Sigmoid colon (tissue), 6 donors: ENCODE measurements at regions not wholly inside any gene's neighbourhood (a gene's known extent, or its start where the extent isn't known, plus 50 kb on each side); places are given as distances from the start of the nearest gene placed in this dataset.

Experiments used
- DNase-seq: peaks from one replicate; pipeline ENCODE4 v3.0.0-alpha.2; 2019
- H3K27ac ChIP-seq, 4 donors: fragments of 200-600 bp; sonication (generic); one replicate each; pipeline ENCODE4 v1.5.1; 2016 to 2019; ENCODE audit warnings: mild to moderate bottlenecking in 1 of 4
- H3K27me3 ChIP-seq, 3 donors: fragments of 200-600 bp; sonication (generic); one replicate each; pipeline ENCODE4 v1.5.1; 2019; ENCODE audit warnings: mild to moderate bottlenecking in 1 of 3
- H3K36me3 ChIP-seq, 4 donors: fragments of 200-600 bp; sonication (generic); one replicate each; pipeline ENCODE4 v1.5.1; 2016 to 2019
- H3K4me1 ChIP-seq, 4 donors: fragments of 200-600 bp; sonication (generic); one replicate each; pipeline ENCODE4 v1.5.1; 2017 to 2019
- H3K4me3 ChIP-seq, 4 donors: fragments of 200-600 bp; sonication (generic); one replicate each; pipeline ENCODE4 v1.5.1; 2017 to 2019; ENCODE audit warnings: mild to moderate bottlenecking in 2 of 4, moderate library complexity in 1 of 4
- H3K9me3 ChIP-seq, 4 donors: fragments of 200-600 bp in 3 of 4; sonication (generic) in 3 of 4; one replicate each; pipeline versions ENCODE4 v1.5.1 to v1.6.1; 2013 to 2019
- CTCF ChIP-seq, 4 experiments: fragments of 450-650 bp in 3 of 4; fragments of 200-600 bp in 1 of 4; IDR thresholded peaks; one replicate each; pipeline ENCODE4 v1.5.1; 2016 to 2019; ENCODE audit warnings: antibody characterized with exemption in 4 of 4, mild to moderate bottlenecking in 3 of 4, moderate library complexity in 2 of 4
- EP300 ChIP-seq, 4 donors: sonication (generic); formaldehyde crosslinking; IDR thresholded peaks; one replicate each; pipeline ENCODE4 v1.6.1; 2017; ENCODE audit warnings: antibody characterized with exemption in 4 of 4
- POLR2A ChIP-seq, 2 donors: fragments of 450-650 bp; IDR thresholded peaks; one replicate each; pipeline ENCODE4 v1.6.1; 2016; ENCODE audit warnings: antibody characterized with exemption in 2 of 2, mild to moderate bottlenecking in 2 of 2, moderate library complexity in 2 of 2
- POLR2AphosphoS5 ChIP-seq, 4 donors: sonication (generic); formaldehyde crosslinking; IDR thresholded peaks; one replicate each; pipeline ENCODE4 v1.6.1; 2017; ENCODE audit warnings: antibody characterized with exemption in 4 of 4
- WGBS, 2 donors: extraction: QIAGEN DNeasy Blood & Tissue Kit; methylation state at CpG; one replicate each; pipeline ENCODE4 v1.1.7; 2013; 5-methylcytosine and 5-hydroxymethylcytosine counted together
- intact Hi-C: fragments of 100-400 bp; cut with DNase I; formaldehyde crosslinking; loops from one replicate; pipeline ENCODE4 v1.15.1; 2023
- donor health status: healthy with polysubstance abuse.
- donor health status: healthy.

- Histone ChIP-seq H3K4me3 (no peak overlapping the region), H3K4me1 (no peaks in the 10 kb centered on the region), H3K36me3 (no peaks in the 10 kb centered on the region), H3K27ac (no peak overlapping the region), H3K9me3 (no peaks in the 10 kb centered on the region), H3K27me3 (no peaks in the 10 kb centered on the region)
- no peak for DNase-seq
- TF ChIP-seq EP300 (IDR thresholded peaks at IDR 0.05) (no peak), POLR2AphosphoS5 (IDR thresholded peaks at IDR 0.05) (no peak), POLR2A (IDR thresholded peaks at IDR 0.05) (no peak), CTCF (IDR thresholded peaks at IDR 0.05) (no peak)
- intact Hi-C loops, result no loop called here
Observed at GRCh38 chr3:117774130-117774529, 1064.6 kb downstream of the TUSC7 start.

GRCh38 chr3:117786349-117786748 lies 1076.8 kb downstream of the TUSC7 start:
- DNase-seq, result no peak
- H3K36me3 ChIP-seq, result no peaks in the 10 kb centered on the region
- no peak overlapping the region for H3K27ac ChIP-seq
- peaks cover 0 to 6% (median 0%) of the 10 kb centered on the region in 4 donors for H3K4me1 ChIP-seq
- no peaks in the 10 kb centered on the region for H3K27me3 ChIP-seq
- 73 to 90% methylated on average over 2 of the region's 2 CpGs for WGBS, 2 donors
- intact Hi-C loops, result no loop called here
- H3K9me3 ChIP-seq, result no peaks in the 10 kb centered on the region
- no peak for TF ChIP-seq POLR2A (IDR thresholded peaks at IDR 0.05)
- no peak for TF ChIP-seq POLR2AphosphoS5 (IDR thresholded peaks at IDR 0.05)
- TF ChIP-seq EP300 (IDR thresholded peaks at IDR 0.05), result no peak
- no peak for TF ChIP-seq CTCF (IDR thresholded peaks at IDR 0.05)
- no peak overlapping the region for H3K4me3 ChIP-seq

GRCh38 chr3:117788061-117788460 lies 1078.5 kb downstream of the TUSC7 start:
- Histone ChIP-seq H3K9me3 (no peaks in the 10 kb centered on the region), H3K4me1 (peaks cover 0 to 6% (median 0%) of the 10 kb centered on the region in 4 donors), H3K4me3 (no peak overlapping the region), H3K27ac (no peak overlapping the region), H3K36me3 (no peaks in the 10 kb centered on the region), H3K27me3 (no peaks in the 10 kb centered on the region)
- intact Hi-C loops, result no loop called here
- no peak for DNase-seq
- no peak for TF ChIP-seq CTCF (IDR thresholded peaks at IDR 0.05)
- no peak for TF ChIP-seq POLR2A (IDR thresholded peaks at IDR 0.05)
- TF ChIP-seq POLR2AphosphoS5 (IDR thresholded peaks at IDR 0.05), result no peak
- TF ChIP-seq EP300 (IDR thresholded peaks at IDR 0.05), result no peak

GRCh38 chr3:117788506-117788905 lies 1078.9 kb downstream of the TUSC7 start:
- Histone ChIP-seq H3K27ac (no peak overlapping the region), H3K4me3 (no peak overlapping the region), H3K36me3 (no peaks in the 10 kb centered on the region), H3K4me1 (peaks cover 0 to 6% (median 0%) of the 10 kb centered on the region in 4 donors), H3K27me3 (no peaks in the 10 kb centered on the region), H3K9me3 (no peaks in the 10 kb centered on the region)
- no peak for DNase-seq
- no peak for TF ChIP-seq POLR2AphosphoS5 (IDR thresholded peaks at IDR 0.05)
- TF ChIP-seq CTCF (IDR thresholded peaks at IDR 0.05), result no peak
- TF ChIP-seq EP300 (IDR thresholded peaks at IDR 0.05), result no peak
- TF ChIP-seq POLR2A (IDR thresholded peaks at IDR 0.05), result no peak
- intact Hi-C loops, result no loop called here
- 83 to 84% methylated on average over 3 of the region's 3 CpGs for WGBS, 2 donors

GRCh38 chr3:117790235-117790987 lies 1080.8 kb downstream of the TUSC7 start:
- Histone ChIP-seq H3K27ac (no peak overlapping the region), H3K36me3 (no peaks in the 10 kb centered on the region), H3K27me3 (no peaks in the 10 kb centered on the region), H3K9me3 (no peaks in the 10 kb centered on the region), H3K4me3 (no peak overlapping the region), H3K4me1 (peaks cover 0 to 6% (median 0%) of the 10 kb centered on the region in 4 donors)
- intact Hi-C loops, result no loop called here
- DNase-seq, result no peak
- 74 to 79% methylated on average over 2 of the region's 2 CpGs for WGBS, 2 donors
- TF ChIP-seq EP300 (IDR thresholded peaks at IDR 0.05), result no peak
- no peak for TF ChIP-seq POLR2A (IDR thresholded peaks at IDR 0.05)
- no peak for TF ChIP-seq CTCF (IDR thresholded peaks at IDR 0.05)
- no peak for TF ChIP-seq POLR2AphosphoS5 (IDR thresholded peaks at IDR 0.05)
